Islet precursor cell (in vitro differentiated cells): ENCODE measurements at regions not wholly inside any gene's neighbourhood (a gene's known extent, or its start where the extent isn't known, plus 50 kb on each side); places are given as distances from the start of the nearest gene placed in this dataset.

ENCODE experiments used
- DNase-seq: peaks from one replicate; pipeline ENCODE4 v3.0.0-alpha.2; 2018

GRCh38 chr5:176151281-176151680 is 86.9 kb upstream of the SIMC1 start:
- DNase-seq: no peak

GRCh38 chr5:176152191-176152929 is 85.9 kb upstream of the SIMC1 start:
- DNase-seq: peak; percentile 75

GRCh38 chr5:176152930-176153311 is 85.3 kb upstream of the SIMC1 start:
- no peak for DNase-seq

GRCh38 chr5:176153741-176154140 is 84.5 kb upstream of the SIMC1 start:
- DNase-seq: no peak

GRCh38 chr5:176154821-176155220 is 83.4 kb upstream of the SIMC1 start:
- DNase-seq: no peak

- no peak for DNase-seq
Measured at GRCh38 chr5:176155922-176156359, 82.3 kb upstream of the SIMC1 start.

- no peak for DNase-seq
Measured at GRCh38 chr5:176157656-176158055, 80.6 kb upstream of the SIMC1 start.

- DNase-seq: no peak
Measured at GRCh38 chr5:176161431-176161830, 76.8 kb upstream of the SIMC1 start.

- no peak for DNase-seq
Measured at GRCh38 chr5:176162198-176162597, 76.0 kb upstream of the SIMC1 start.

- no peak for DNase-seq
Measured at GRCh38 chr5:176162888-176163287, 75.3 kb upstream of the SIMC1 start.

- DNase-seq: no peak
Measured at GRCh38 chr5:176166427-176166826, 71.8 kb upstream of the SIMC1 start.

GRCh38 chr5:176167800-176168199 is 70.4 kb upstream of the SIMC1 start:
- DNase-seq: peak; percentile 66

GRCh38 chr5:176169393-176170063 is 68.7 kb upstream of the SIMC1 start:
- no peak for DNase-seq

- no peak for DNase-seq
Measured at GRCh38 chr5:176170084-176170483, 68.1 kb upstream of the SIMC1 start.

- DNase-seq: no peak
Measured at GRCh38 chr5:176171171-176171760, 67.0 kb upstream of the SIMC1 start.

- DNase-seq: no peak
Measured at GRCh38 chr5:176172246-176172645, 66.0 kb upstream of the SIMC1 start.

GRCh38 chr5:176173647-176174046 is 64.6 kb upstream of the SIMC1 start:
- peak; percentile 52 for DNase-seq

- DNase-seq: peak; percentile 41
Measured at GRCh38 chr5:176174345-176175025, 63.7 kb upstream of the SIMC1 start.

GRCh38 chr5:176175101-176175852 is 62.9 kb upstream of the SIMC1 start:
- DNase-seq: peak; percentile 48

- DNase-seq: no peak
Measured at GRCh38 chr5:176176231-176176630, 62.0 kb upstream of the SIMC1 start.

GRCh38 chr5:176178789-176179188 is 59.4 kb upstream of the SIMC1 start:
- DNase-seq: peak; percentile 24

GRCh38 chr5:176180339-176180738 is 57.9 kb upstream of the SIMC1 start:
- DNase-seq: peak; percentile 35

GRCh38 chr5:176180781-176181180 is 57.4 kb upstream of the SIMC1 start:
- peak; percentile 48 for DNase-seq
